HG03432 (cell line): ENCODE measurements at regions not wholly inside any gene's neighbourhood (a gene's known extent, or its start where the extent isn't known, plus 50 kb on each side); places are given as distances from the start of the nearest gene placed in this dataset.

Source experiments
- ATAC-seq: cut with Tn5 transposase; IDR thresholded peaks from one replicate; pipeline ENCODE4 v1.9.1; 2021; ENCODE audit warnings: mild to moderate bottlenecking, moderate library complexity; ENCODE audit not compliant: unreplicated experiment

- no peak for ATAC-seq
Observed at GRCh38 chr3:107970993-107971580, 119.7 kb downstream of the CD47 start.

DNA sequence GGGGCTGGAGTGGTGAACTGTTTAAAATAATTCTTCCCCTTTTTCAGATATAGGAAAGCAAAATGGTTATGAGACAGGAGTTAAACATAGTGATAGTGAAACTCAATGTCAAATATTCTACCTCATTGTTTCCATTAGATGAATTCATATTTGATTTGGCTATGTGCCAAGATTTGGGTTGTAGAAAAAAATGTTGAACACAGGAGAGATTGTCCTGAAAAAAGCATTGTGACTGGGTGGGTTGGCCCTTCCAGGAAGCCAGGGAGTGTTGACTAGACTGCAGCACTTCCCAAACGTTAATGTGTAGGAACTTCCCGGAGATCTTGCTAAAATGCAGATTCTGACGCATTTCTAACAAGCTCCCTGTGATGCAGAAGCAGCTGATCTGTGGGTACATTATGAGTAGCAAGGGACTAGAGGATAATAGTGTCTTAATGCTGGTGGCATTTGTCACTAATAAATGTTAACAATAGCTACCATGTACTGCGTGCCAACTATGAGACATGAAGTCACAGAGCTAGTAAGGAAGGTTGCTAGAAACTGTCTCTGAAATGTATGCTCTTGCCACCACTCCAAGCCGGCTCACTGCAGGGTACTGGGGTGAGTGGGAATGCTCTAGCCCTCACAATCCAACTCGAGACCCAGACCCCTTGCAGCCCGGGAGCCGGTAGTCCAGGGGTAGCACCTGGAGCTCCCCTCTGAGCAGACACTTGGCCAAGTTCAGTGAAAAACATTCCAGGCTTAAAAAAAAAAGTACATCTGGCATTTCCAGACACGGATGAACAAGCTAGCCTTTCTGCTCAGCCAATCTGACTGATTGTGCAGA, 120.6 kb downstream of the CD47 start:
- ATAC-seq = no peak

DNA sequence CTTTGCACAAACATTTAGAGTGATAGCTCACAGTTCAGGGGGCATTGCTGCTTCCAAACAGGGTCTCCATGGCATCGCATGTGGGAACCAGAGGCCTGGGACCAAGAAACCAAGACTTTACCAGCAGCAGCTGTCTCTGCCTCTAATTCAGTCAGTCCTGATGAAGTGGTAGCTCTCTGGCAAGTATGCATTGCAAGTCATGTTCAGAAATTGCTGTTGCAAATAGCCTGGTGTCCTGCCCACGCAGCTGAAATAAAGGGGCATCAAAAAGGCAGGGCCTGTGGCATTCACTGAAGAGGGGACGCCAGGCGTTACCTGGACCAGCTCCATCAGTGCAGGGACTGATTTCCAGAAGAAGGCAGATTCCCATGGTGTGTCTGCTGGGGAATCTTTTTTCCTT, 121.3 kb downstream of the CD47 start:
- ATAC-seq = no peak

DNA sequence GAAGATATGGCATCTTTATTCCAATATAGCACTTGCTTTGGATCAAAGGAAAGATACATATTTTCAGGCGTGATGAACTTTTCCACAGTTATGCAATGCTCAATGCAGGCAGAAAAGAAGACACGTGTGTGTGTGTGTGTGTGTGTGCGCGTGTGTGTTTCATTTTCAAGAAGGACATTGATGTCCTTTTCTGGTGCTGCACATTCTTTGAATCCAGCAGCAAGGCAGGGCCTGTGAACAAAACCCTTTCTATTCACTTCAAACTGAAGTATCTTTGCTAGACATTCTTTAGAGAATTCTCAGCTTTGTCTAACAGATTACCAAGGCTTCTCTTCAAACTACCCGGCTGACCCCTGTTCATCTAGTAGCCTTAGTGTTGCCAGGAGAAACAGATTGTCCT, 124.6 kb downstream of the CD47 start:
- ATAC-seq = no peak

- no peak for ATAC-seq
Observed at GRCh38 chr3:107965136-107965655, 125.6 kb downstream of the CD47 start.

DNA sequence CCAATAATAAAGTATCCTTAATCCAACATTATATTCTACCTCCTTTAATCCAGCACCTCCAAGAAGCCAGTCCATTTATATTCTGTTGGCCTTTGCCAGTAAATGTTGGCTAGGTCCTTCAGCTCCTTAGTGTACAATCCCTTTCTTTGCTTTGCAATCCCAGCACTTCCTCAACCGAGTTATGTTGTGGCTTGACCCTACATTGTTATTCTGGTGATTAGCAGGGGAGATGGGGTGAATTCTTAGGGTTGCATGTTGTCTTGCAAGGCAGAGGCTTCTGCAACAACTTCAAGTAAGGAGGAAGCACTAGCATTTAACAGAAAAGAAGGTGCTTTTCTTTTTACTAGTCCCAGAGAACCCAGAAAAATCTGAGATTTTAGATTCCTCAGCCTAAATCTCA, 127.2 kb downstream of the CD47 start:
- ATAC-seq = no peak

- no peak for ATAC-seq
Observed at GRCh38 chr3:107962946-107963345, 127.9 kb downstream of the CD47 start.

- no peak for ATAC-seq
Observed at GRCh38 chr3:107962037-107962436, 128.8 kb downstream of the CD47 start.

DNA sequence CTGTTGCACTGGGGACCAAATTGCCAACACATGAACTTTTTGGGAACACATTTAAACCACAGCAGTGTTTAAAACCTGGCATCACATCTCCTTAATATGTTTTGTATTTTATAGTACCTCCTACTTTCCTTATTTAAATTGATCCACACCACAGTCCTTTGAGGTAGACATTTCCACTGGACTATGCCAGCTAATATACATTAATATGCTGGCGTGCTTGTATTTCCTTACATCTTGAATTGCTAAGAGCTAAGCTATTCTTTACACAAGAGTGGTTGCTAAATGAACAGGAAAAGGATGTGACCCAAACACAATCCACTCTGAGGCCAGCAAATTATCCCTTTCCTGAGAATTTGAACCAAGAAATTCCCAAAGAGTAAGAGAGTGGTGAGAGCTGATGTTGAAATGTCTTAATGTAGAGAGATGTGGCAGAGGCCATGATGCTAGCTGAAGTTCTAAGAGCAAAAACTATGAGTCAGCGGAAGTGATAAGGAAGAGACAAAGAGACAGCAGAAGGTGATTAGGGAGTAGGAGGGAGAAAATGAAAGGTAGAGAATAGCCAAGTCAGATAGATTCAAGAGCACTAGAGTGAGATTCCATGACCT, 131.2 kb downstream of the CD47 start:
- ATAC-seq = no peak

GRCh38 chr3:107958146-107958545, 132.7 kb downstream of the CD47 start:
- ATAC-seq = no peak

DNA sequence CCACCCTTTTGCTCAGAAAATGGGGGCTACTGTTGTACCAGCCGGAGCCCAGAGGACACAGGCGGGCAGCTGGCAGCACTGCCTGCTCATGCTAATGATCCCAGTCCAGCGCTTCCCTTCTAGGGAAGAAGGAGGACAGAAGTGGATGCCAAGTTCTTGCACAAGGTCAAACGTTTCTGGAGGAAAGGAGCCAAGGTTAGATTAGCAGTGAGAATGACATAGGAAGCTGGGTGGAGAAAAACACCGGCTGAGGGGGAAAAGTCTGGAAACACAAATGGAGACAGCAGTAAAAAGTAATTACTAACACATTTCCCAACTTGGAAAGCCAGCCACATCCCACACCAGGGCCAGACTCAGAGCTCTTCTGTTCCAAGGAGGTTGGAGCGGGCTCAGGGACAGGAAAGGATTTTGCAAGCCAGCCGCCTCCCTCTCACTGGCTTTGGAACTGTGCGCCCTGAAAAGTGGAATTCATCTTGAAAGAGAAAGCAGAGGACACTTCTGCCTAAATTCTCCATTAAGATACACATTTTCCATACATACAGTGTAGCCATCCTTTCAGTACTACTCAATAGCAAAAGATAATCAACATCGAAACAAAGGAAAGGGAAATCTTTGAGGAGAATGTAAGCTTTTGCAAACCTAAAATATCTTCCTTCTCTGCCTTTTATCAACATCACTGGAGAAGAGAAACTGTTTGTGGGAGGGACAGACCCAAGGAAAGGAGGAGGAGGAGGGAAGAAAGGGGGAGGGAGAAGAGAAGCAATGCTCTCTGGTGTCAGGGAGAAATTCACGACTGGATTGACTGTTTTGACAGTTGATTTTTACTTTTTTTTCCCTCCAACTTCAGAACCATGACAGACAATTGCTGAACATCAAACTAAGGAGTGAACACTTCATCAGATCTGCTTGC, 133.6 kb downstream of the CD47 start:
- no peak for ATAC-seq

- ATAC-seq = no peak
Observed at GRCh38 chr3:107954845-107955244, 136.0 kb downstream of the CD47 start.

GRCh38 chr3:107953722-107954121, 137.1 kb downstream of the CD47 start:
- no peak for ATAC-seq

DNA sequence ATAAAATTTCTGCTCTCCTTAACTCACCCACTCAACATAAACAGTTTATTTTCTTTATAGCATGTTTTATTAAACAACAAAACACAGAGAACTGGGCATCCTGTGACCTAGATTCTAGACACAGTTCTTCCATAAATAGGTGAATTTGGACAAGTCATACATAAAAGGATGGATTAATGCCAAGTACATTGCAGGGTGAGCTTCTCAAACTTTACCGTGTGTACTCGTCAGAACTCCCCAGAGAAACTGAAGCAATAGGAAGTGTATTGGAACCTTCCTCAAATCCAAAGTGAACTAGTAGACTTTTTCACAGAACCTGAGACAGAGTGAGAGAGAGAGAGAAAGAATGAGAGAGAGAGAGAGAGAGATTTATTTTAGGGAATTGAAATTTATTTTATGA, 139.7 kb downstream of the CD47 start:
- no peak for ATAC-seq

DNA sequence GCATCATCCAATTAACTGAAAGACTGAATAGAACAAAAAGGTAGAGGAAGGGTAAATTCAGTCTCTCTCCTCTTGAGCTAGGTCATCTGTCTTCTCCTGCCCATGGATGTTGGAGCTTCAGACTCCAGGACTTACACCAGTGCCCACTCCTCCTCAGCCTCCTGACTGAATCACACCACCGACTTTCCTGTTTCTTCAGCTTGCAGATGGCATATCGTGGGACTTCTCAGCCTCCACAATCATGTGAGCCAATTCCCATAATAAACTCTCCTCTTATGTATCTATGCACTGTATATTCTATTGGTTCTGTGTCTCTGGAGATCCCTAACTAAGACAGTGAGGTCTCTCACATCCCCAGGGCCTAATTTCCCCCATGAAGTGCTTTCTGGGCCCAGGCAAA, 140.4 kb downstream of the CD47 start:
- no peak for ATAC-seq

DNA sequence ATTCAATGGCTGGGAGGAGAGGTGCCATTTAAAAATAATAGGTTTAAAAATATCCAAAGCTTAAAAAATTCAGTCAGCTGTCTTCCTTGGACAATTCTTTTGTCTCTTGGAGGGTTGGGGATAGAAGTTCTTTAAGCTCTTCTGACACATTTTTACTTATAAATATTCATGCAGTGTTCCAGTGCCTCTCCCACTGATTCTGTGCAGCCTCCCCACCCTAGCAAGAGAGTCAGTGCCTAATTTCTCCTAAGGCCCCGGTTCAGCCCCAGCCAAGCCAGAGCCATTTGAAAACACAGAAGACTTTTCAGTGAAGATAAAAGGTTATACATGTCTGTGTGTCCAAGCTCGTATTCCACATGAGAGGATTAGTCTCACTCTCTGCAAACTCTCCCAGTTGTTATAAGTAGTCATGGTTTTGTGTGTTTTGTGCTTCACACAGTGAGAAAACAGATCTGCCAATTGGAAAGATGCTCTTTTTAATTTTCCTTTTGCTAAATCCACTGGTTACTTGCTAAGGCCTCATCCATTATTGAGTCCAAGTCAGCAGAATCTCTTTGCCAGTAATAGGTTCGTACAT, 141.3 kb downstream of the CD47 start:
- ATAC-seq = no peak

DNA sequence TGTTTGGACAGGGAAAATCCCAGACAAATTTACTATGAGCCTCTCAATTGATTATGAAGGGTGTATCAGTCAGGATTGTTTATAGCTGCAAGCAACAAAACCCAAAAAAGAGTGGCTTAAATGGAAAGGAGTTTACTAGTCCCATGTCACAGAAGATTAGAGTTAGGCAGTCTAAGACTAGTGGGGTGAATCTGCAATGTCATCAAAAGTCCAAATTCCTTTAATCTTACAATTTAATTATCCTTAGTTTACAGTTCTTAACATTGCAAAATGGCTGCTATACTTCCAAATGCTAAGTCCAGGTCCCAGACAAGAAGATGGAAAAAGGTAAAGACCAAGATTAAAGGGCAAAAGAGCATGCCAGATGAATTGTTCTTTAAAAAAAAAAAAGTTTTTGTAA, 143.6 kb downstream of the CD47 start:
- no peak for ATAC-seq

DNA sequence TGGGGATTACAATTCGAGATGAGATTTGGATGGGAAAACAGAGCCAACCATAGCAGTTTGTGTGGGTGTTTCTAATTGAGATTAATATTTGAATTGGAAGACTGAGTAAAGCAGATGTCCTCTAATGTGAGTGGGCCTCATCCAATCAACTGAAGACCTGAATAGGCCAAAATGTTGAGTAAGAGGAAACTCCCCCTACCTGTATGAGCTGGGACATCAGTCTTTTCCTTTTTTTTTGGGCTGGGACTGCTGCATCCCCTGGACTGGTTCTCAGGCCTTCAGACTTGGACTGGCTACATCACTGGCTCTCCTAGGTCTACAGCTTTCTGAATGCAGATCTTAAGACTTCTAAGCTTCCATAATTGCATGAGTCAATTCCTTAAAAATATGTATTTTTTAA, 144.1 kb downstream of the CD47 start:
- ATAC-seq = no peak

- ATAC-seq = no peak
Observed at GRCh38 chr3:107945417-107946094, 145.3 kb downstream of the CD47 start.
